Endothelial cell of umbilical vein (primary cell): ENCODE measurements at regions not wholly inside any gene's neighbourhood (a gene's known extent, or its start where the extent isn't known, plus 50 kb on each side); places are given as distances from the start of the nearest gene placed in this dataset.

Source experiments
- BruUV-seq: library from RNA; stranded (reverse); fragments of 400-500 nt; replicated peaks from 2 replicates; lab custom pipeline; 2021; lab: Mats Ljungman, UMichigan
- CTCF ChIA-PET: fragments of 300-600, 350-600 bp; sonication (Branson Sonifier 250); formaldehyde crosslinking; loops from one replicate; lab custom pipeline; 2021; ENCODE audit warnings: antibody characterized with exemption, inconsistent platforms; lab: Charles Lee
- POLR2A ChIA-PET: fragments of 300-600, 350-600 bp; sonication (Branson Sonifier 250); formaldehyde crosslinking; loops from one replicate; lab custom pipeline; 2021; ENCODE audit warnings: antibody characterized with exemption, inconsistent platforms; lab: Charles Lee
- DNase-seq: peaks from one replicate; pipeline ENCODE4 v3.0.0-alpha.2; 2011; ENCODE audit warnings: low read depth, low spot score
- FAIRE-seq: peaks from 2 replicates; lab custom pipeline; 2011; peaks lifted over from hg19 to GRCh38; lab: Jason Lieb, UNC
- H2AFZ ChIP-seq: 2 replicates; pipeline ENCODE4 v1.6.0; 2012; ENCODE audit warnings: low read depth, low read length, control low read depth, inconsistent platforms
- H3K27ac ChIP-seq: 2 replicates; pipeline ENCODE4 v1.5.1; 2011; ENCODE audit warnings: low read depth, mild to moderate bottlenecking, control low read depth, low read length, moderate library complexity; ENCODE audit not compliant: insufficient read depth
- H3K27me3 ChIP-seq, 2 experiments: 2 replicates each; pipeline versions ENCODE4 v1.6.0 to v1.6.1; 2011; ENCODE audit warnings: low read length in 2 of 2, mixed read lengths in 1 of 2; ENCODE audit not compliant: control insufficient read depth in 2 of 2, insufficient read depth in 2 of 2
- H3K36me3 ChIP-seq, 2 experiments: 2 replicates in 1 of 2; 3 replicates in 1 of 2; pipeline ENCODE4 v1.5.1; 2011; ENCODE audit warnings: low read length in 2 of 2, mild to moderate bottlenecking in 1 of 2, moderate library complexity in 1 of 2; ENCODE audit not compliant: control insufficient read depth in 2 of 2, insufficient read depth in 2 of 2; ENCODE audit errors: extremely low read depth in 1 of 2
- H3K4me1 ChIP-seq: 3 replicates; pipeline ENCODE4 v1.5.1; 2011; ENCODE audit warnings: mild to moderate bottlenecking, low read length; ENCODE audit not compliant: control insufficient read depth, insufficient read depth; ENCODE audit errors: extremely low read depth
- H3K4me2 ChIP-seq: 2 replicates; pipeline ENCODE4 v1.6.1; 2011; ENCODE audit warnings: low read length, control low read depth, mixed read lengths; ENCODE audit not compliant: insufficient read depth
- H3K4me3 ChIP-seq, 3 experiments: fragments of 200-600 bp in 1 of 3; sonication (generic), shearing (Covaris generic) in 1 of 3; replicated peaks in 1 of 3; 2 replicates each; pipeline ENCODE4 v1.5.1; 2011 to 2016; ENCODE audit warnings: control low read depth in 3 of 3, low read length in 3 of 3, mild to moderate bottlenecking in 2 of 3, inconsistent platforms in 1 of 3, low read depth in 1 of 3, moderate library complexity in 1 of 3; ENCODE audit not compliant: insufficient read depth in 1 of 3
- H3K79me2 ChIP-seq: 2 replicates; pipeline ENCODE4 v1.6.0; 2012; ENCODE audit warnings: low read length, inconsistent platforms; ENCODE audit not compliant: control insufficient read depth, insufficient read depth
- H3K9ac ChIP-seq: replicated peaks from 2 replicates; pipeline ENCODE3; 2011; ENCODE audit warnings: low read length, control low read depth; ENCODE audit not compliant: insufficient read depth; ENCODE audit errors: extremely low read depth
- H3K9me1 ChIP-seq: replicated peaks from 3 replicates; pipeline ENCODE4 v1.6.0; 2011; ENCODE audit warnings: mild to moderate bottlenecking, low read length; ENCODE audit not compliant: control insufficient read depth, insufficient read depth; ENCODE audit errors: extremely low read depth
- H3K9me3 ChIP-seq: replicated peaks from 2 replicates; pipeline ENCODE4 v1.5.1; 2012; ENCODE audit warnings: low read length, inconsistent platforms; ENCODE audit not compliant: control insufficient read depth, insufficient read depth
- H4K20me1 ChIP-seq: replicated peaks from 2 replicates; pipeline ENCODE3; 2011; ENCODE audit warnings: mild to moderate bottlenecking, low read length; ENCODE audit not compliant: control insufficient read depth, insufficient read depth; ENCODE audit errors: extremely low read depth
- CTCF ChIP-seq, 2 donors: IDR thresholded peaks; 1 replicate in 1 of 2; 2 replicates in 1 of 2; pipeline ENCODE4 v1.5.1; 2011; ENCODE audit warnings: low read length in 2 of 2, mild to moderate bottlenecking in 2 of 2, moderate library complexity in 2 of 2, control low read depth in 1 of 2, inconsistent platforms in 1 of 2, low read depth in 1 of 2; ENCODE audit not compliant: insufficient read depth in 1 of 2; ENCODE audit errors: extremely low read depth in 1 of 2
- FOS ChIP-seq: IDR thresholded peaks from 2 replicates; pipeline ENCODE4 v1.6.1; 2011; ENCODE audit warnings: mild to moderate bottlenecking, low read length, moderate library complexity, borderline replicate concordance; ENCODE audit not compliant: insufficient read depth
- GATA2 ChIP-seq: IDR thresholded peaks from 2 replicates; pipeline ENCODE4 v1.7.0; 2011; ENCODE audit warnings: low read depth, mild to moderate bottlenecking, moderate library complexity, mixed read lengths, low read length; ENCODE audit not compliant: insufficient read length, insufficient read depth
- MAX ChIP-seq: IDR thresholded peaks from 2 replicates; pipeline ENCODE4 v1.6.1; 2011; ENCODE audit not compliant: insufficient read depth, insufficient read length
- MYC ChIP-seq: IDR thresholded peaks from one replicate; pipeline ENCODE4 v1.6.1; 2011; ENCODE audit warnings: mild to moderate bottlenecking, low read depth, low read length
- POLR2A ChIP-seq: IDR thresholded peaks from 2 replicates; pipeline ENCODE4 v1.6.1; 2012; ENCODE audit warnings: low read depth, mild to moderate bottlenecking, control low read depth, low read length
- POLR2AphosphoS5 ChIP-seq: IDR thresholded peaks from 2 replicates; pipeline ENCODE4 v1.6.1; 2012; ENCODE audit warnings: low read depth, mild to moderate bottlenecking, control low read depth, low read length, moderate library complexity; ENCODE audit not compliant: insufficient read depth
- dilution Hi-C: fragments of 300-500 bp; cut with MboI; formaldehyde crosslinking; loops from one replicate; pipeline ENCODE4 v1.15.0; 2019; ENCODE audit warnings: low sequenced_read_pairs; ENCODE audit not compliant: extremely low pct_ligation_motif_present
- intact Hi-C: fragments of 100-400 bp; cut with micrococcal nuclease; formaldehyde crosslinking; loops from one replicate; pipeline ENCODE4 v1.10.0; 2022

GRCh38 chr4:120472447-120473131 lies 405.9 kb upstream of the MAD2L1 start:
- CTCF ChIA-PET = no interaction called here
- no peaks in the 10 kb centered on the region for H3K4me1 ChIP-seq
- POLR2A ChIA-PET = no interaction called here
- no TSS peak for BruUV-seq
- H2AFZ ChIP-seq = no peak overlapping the region
- H3K4me3 ChIP-seq = no peak overlapping the region
- H3K9me1 ChIP-seq = no peaks in the 10 kb centered on the region
- no peak for TF ChIP-seq POLR2AphosphoS5
- TF ChIP-seq POLR2A = no peak
- TF ChIP-seq CTCF (IDR thresholded peaks at IDR 0.05; ENCODE audit: extremely low read depth in 1 of 2, insufficient read depth in 1 of 2, low read depth in 1 of 2, low read length in 2 of 2) = no peak
- TF ChIP-seq FOS = no peak
- no peak for TF ChIP-seq GATA2
- dilution Hi-C loops (no loop called here), intact Hi-C loops (no loop called here)
- DNase-seq (no peak), FAIRE-seq (no peak)
- no peak overlapping the region for H3K4me2 ChIP-seq
- no peaks in the 10 kb centered on the region for H3K79me2 ChIP-seq
- no peaks in the 10 kb centered on the region for H3K36me3 ChIP-seq
- H3K27me3 ChIP-seq = no peaks in the 10 kb centered on the region
- no peaks in the 10 kb centered on the region for H4K20me1 ChIP-seq
- H3K27ac ChIP-seq = no peak overlapping the region
- no peaks in the 10 kb centered on the region for H3K9me3 ChIP-seq
- H3K9ac ChIP-seq = no peak overlapping the region

GRCh38 chr4:120466429-120466828 lies 399.8 kb upstream of the MAD2L1 start:
- dilution Hi-C loops = no loop called here
- FAIRE-seq (no peak), DNase-seq (no peak)
- intact Hi-C loops = no loop called here
- H3K79me2 ChIP-seq = no peaks in the 10 kb centered on the region
- TF ChIP-seq MYC = no peak
- no peak for TF ChIP-seq MAX
- TF ChIP-seq CTCF (IDR thresholded peaks at IDR 0.05; ENCODE audit: extremely low read depth in 1 of 2, insufficient read depth in 1 of 2, low read depth in 1 of 2, low read length in 2 of 2) = no peak
- CTCF ChIA-PET = no interaction called here
- H3K4me1 ChIP-seq = no peaks in the 10 kb centered on the region
- no peaks in the 10 kb centered on the region for H3K27me3 ChIP-seq
- H3K9ac ChIP-seq = no peak overlapping the region
- POLR2A ChIA-PET = no interaction called here
- no peaks in the 10 kb centered on the region for H3K36me3 ChIP-seq
- no TSS peak for BruUV-seq
- no peaks in the 10 kb centered on the region for H3K9me3 ChIP-seq
- H3K27ac ChIP-seq = no peak overlapping the region
- no peak overlapping the region for H3K4me2 ChIP-seq
- H4K20me1 ChIP-seq = no peaks in the 10 kb centered on the region
- H3K4me3 ChIP-seq = no peak overlapping the region
- H2AFZ ChIP-seq = no peak overlapping the region
- no peaks in the 10 kb centered on the region for H3K9me1 ChIP-seq
